Midbrain (tissue), 1 donor: ENCODE measurements at regions not wholly inside any gene's neighbourhood (a gene's known extent, or its start where the extent isn't known, plus 50 kb on each side); places are given as distances from the start of the nearest gene placed in this dataset.

Experiments
- DNase-seq: peaks from one replicate; lab custom pipeline; 2025; lab: John Stamatoyannopoulos, UW

DNA sequence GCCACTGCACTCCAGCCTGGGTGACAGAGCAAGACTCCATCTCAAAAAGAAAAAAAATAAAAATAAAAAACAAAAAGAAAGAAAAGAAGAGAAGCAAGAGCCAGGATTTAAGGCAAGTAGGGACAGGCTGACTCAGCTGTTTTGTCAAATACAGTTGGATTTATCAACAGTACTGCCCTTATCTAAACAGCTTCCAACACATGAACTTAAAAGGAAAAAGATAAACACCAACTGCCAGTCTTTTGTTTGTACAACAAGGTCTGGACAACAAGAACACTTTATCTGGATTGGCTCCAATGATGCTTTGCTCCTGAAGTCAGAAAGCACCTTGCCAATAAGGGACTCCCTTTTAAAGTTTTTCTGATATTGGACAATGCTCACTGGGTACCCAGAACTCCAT is 886.0 kb downstream of the ADGRL2 start:
- DNase-seq = no peak

- no peak for DNase-seq
These were observed 846.2 kb downstream of the ADGRL2 start for GRCh38 chr1:82646888-82647287.

- DNase-seq = no peak
These were observed 845.6 kb downstream of the ADGRL2 start for GRCh38 chr1:82646336-82646735.

DNA sequence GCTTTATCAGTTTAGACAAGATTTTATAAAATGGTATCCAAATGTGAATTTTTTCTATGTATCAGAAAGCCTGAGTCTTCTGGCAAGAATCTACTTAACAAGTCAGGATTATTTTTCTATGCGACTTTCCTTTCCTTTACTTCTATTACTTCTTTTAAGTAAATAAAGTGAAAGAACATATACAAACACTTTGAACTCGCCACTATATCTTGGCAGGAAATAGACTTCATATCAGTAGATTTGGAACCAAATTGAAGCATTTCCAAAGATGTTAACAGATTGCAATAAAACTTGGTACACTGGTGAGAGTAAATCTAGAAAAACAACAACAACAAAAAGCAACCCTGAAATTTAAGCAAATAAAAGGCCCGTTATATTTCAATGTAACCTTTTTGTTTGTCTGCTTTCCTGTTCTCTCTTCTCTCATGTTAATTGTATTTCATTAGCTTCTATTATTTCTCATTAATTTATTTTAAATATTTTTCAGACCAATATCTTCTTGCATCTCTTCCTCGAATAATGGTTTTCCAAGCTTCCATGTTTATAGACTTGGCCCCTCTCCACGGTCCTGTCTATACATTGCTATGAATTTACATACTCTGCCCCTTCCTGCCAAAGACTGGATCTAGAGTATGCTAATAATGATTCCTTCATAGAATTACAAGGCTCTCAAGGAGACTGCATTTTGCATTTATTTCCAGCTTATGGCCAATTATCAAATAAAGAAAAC is 843.6 kb downstream of the ADGRL2 start:
- DNase-seq = no peak

DNA sequence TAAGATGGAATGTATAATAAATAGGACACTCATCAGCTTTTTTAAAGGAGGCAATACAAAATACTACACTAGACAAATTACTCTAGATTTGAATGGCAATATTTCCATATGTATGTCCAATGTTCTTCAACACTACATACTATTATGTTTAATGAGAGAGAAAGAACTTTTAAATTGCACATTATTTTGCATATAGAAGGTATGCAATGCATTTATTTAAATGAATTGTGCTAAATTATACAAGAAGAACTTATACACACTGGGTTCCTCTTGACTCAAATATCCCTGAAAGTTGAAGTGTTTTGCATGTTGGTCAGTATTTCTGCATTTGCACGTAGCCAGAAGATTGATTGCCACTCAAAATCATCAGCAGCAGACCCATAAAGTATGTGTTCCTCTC is 839.6 kb downstream of the ADGRL2 start:
- no peak for DNase-seq

GRCh38 chr1:82634266-82634665 is 833.5 kb downstream of the ADGRL2 start:
- DNase-seq = no peak

GRCh38 chr1:82632155-82632554 is 831.4 kb downstream of the ADGRL2 start:
- DNase-seq = no peak

- no peak for DNase-seq
These were observed 828.2 kb downstream of the ADGRL2 start for GRCh38 chr1:82628887-82629286.

GRCh38 chr1:82625537-82625936 is 824.8 kb downstream of the ADGRL2 start:
- DNase-seq = no peak

GRCh38 chr1:82621076-82621475 is 820.3 kb downstream of the ADGRL2 start:
- no peak for DNase-seq

GRCh38 chr1:82614090-82614489 is 813.4 kb downstream of the ADGRL2 start:
- DNase-seq = no peak

DNA sequence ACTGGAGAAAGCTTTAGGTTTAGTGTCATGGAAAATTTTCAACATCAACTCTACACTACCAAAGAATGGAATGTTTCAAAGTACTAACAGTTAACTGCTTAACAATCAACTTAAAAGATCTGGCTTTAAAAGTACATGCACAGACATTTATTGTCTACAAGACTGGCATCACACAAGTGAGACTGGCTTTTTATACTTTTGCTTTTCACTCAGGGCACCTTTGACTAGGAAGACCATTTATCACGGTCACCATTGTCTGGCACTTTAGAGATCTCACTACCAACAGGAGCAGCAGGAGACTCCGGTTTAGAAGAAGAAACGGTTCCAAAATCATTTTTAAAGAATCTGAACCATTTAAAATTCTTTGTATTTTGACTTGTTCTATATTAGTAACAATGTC is 812.3 kb downstream of the ADGRL2 start:
- no peak for DNase-seq

DNA sequence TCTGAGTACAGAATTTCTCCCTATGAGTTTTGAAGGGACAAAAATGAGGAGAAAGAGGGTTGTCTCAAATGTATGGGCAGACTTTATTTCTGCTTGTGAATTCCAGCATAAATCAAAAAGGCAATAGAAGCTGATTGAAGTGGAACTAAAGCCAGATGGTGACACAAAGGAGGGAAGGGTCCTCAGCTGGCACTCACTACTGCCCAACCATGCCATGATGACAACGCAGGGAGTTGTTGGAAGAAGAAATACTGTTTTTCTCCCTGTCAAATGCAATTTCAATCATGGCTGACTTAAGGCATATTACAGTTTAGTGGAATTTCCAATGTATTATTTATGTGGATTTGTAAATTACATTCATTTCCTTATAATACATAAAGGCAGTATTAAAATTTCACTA is 805.8 kb downstream of the ADGRL2 start:
- no peak for DNase-seq

- DNase-seq = no peak
These were observed 803.8 kb downstream of the ADGRL2 start for GRCh38 chr1:82604524-82604923.

GRCh38 chr1:82600314-82600713 is 799.6 kb downstream of the ADGRL2 start:
- DNase-seq = no peak

GRCh38 chr1:82598812-82599211 is 798.1 kb downstream of the ADGRL2 start:
- DNase-seq = no peak

- no peak for DNase-seq
These were observed 797.6 kb downstream of the ADGRL2 start for GRCh38 chr1:82598337-82598736.

GRCh38 chr1:82597649-82598048 is 796.9 kb downstream of the ADGRL2 start:
- no peak for DNase-seq

DNA sequence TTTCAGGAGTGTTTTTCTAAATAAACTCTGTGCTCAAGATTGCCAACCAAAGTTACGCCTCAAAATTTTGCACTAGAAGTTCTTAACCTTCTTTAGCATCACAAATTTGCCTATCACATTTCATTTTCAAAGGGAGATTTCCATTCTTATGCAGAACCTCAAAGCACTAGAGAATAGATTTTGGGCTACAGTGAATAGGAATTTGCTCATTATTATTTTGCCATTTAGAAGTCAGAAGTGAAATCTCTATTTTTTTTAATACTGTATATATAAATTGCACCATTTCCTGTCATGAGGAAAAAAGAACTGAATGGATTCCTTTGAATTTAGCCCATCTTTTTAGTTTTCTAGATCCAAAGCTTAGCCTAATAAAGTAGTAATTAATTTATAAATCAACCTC is 796.4 kb downstream of the ADGRL2 start:
- no peak for DNase-seq

- no peak for DNase-seq
These were observed 792.8 kb downstream of the ADGRL2 start for GRCh38 chr1:82593561-82593960.

GRCh38 chr1:82589588-82589987 is 788.9 kb downstream of the ADGRL2 start:
- DNase-seq = no peak

DNA sequence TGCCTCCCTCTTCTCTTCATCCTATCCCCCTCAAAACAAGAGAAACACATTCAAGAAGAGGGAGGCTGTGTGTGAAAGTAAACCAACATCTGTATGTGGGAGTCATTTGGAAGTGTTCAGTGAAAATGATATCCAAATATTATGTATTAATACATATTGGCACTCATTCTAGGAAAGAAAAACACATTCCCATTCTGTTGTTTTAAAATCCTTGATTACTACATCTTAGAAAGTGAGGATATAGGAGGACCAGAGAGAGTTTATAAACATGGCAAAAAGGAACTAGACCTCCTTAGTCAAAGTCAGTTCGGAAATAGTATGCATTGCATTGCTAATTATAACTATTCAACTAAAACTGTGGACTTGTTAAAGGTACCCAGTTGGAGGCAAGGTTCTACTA is 786.6 kb downstream of the ADGRL2 start:
- no peak for DNase-seq

- DNase-seq = no peak
These were observed 785.7 kb downstream of the ADGRL2 start for GRCh38 chr1:82586473-82586872.

GRCh38 chr1:82582347-82582746 is 781.6 kb downstream of the ADGRL2 start:
- DNase-seq = no peak
